SH-SY5Y (cell line): ENCODE measurements at regions not wholly inside any gene's neighbourhood (a gene's known extent, or its start where the extent isn't known, plus 50 kb on each side); places are given as distances from the start of the nearest gene placed in this dataset.

Experiments
- GATA2 ChIP-seq: IDR thresholded peaks from 2 replicates; pipeline ENCODE4 v1.6.1; 2011; ENCODE audit warnings: mild to moderate bottlenecking, low read depth, low read length
- GATA3 ChIP-seq: IDR thresholded peaks from 2 replicates; pipeline ENCODE4 v1.6.1; 2011; ENCODE audit warnings: low read depth, mild to moderate bottlenecking, low read length, moderate library complexity

GRCh38 chr20:47974234-47974878 lies 189.1 kb upstream of the SULF2 start:
- TF ChIP-seq GATA2 (no peak), GATA3 (no peak)

GRCh38 chr20:47973519-47974233 lies 188.4 kb upstream of the SULF2 start:
- no peak for TF ChIP-seq GATA2
- no peak for TF ChIP-seq GATA3

- TF ChIP-seq GATA2 (no peak), GATA3 (no peak)
These were observed 187.6 kb upstream of the SULF2 start for GRCh38 chr20:47972916-47973309.

GRCh38 chr20:47971058-47971791 lies 185.9 kb upstream of the SULF2 start:
- TF ChIP-seq GATA2: no peak
- no peak for TF ChIP-seq GATA3

GRCh38 chr20:47970282-47970903 lies 185.1 kb upstream of the SULF2 start:
- no peak for TF ChIP-seq GATA3
- no peak for TF ChIP-seq GATA2

GRCh38 chr20:47969426-47969825 lies 184.1 kb upstream of the SULF2 start:
- TF ChIP-seq GATA3: no peak
- TF ChIP-seq GATA2: no peak

- TF ChIP-seq GATA3 (no peak), GATA2 (no peak)
These were observed 183.4 kb upstream of the SULF2 start for GRCh38 chr20:47968541-47969310.

- no peak for TF ChIP-seq GATA3
- TF ChIP-seq GATA2: no peak
These were observed 178.9 kb upstream of the SULF2 start for GRCh38 chr20:47964149-47964548.

- TF ChIP-seq GATA3 (no peak; the same call in 1 of the 2 replicates), GATA2 (peak; percentile 97)
These were observed 177.7 kb upstream of the SULF2 start for GRCh38 chr20:47963022-47963421.

GRCh38 chr20:47962286-47962963 lies 177.1 kb upstream of the SULF2 start:
- TF ChIP-seq GATA3: no peak
- no peak for TF ChIP-seq GATA2

- TF ChIP-seq GATA3 (no peak), GATA2 (no peak)
These were observed 175.7 kb upstream of the SULF2 start for GRCh38 chr20:47960769-47961541.

- no peak for TF ChIP-seq GATA3
These were observed 175.0 kb upstream of the SULF2 start for GRCh38 chr20:47960277-47960676.

- no peak for TF ChIP-seq GATA2
- TF ChIP-seq GATA3: no peak
These were observed 171.9 kb upstream of the SULF2 start for GRCh38 chr20:47957135-47957534.
